ENCODE measurements at regions not wholly inside any gene's neighbourhood (a gene's known extent, or its start where the extent isn't known, plus 50 kb on each side); places are given as distances from the start of the nearest gene placed in this dataset.

DNA sequence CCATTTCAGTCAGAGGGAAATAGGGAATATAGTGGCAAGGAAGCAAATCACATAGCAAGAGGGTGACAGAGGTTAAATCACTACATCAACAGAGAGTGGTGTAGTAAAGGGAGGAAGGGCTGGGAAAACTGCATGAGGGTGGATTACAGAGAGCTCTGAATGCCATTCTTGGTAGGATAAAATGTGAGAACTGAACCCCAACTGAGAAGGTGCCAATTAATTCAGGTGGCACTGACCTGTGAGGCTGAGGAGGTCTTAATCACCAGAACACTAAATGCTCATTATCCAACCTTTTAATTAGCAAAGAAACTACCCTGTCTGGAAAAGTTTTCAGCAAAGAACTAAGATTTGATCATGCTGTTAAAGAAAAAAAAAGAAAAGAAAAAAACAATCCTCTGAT lies 202.7 kb downstream of the LRRN1 start:
- no peak overlapping the region for H2BK20ac ChIP-seq (ENCODE audit: low read depth, low read length)
- H3K36me3 ChIP-seq (ENCODE audit: control insufficient read depth, insufficient read depth, low read length), result no peaks in the 10 kb centered on the region
- no peak overlapping the region for H3K9ac ChIP-seq (ENCODE audit: low read depth, low read length)
- H3K4me2 ChIP-seq (ENCODE audit: low read depth, low read length), result no peak overlapping the region
- H3K27me3 ChIP-seq (ENCODE audit: control insufficient read depth, insufficient read depth, low read length), result no peaks in the 10 kb centered on the region
- no peak overlapping the region for H3K56ac ChIP-seq (ENCODE audit: extremely low read depth, insufficient read depth, low read length)
- dilution Hi-C loops (cut with HindIII; ENCODE audit: low sequenced_read_pairs, unreplicated experiment), result no loop called here
- H3K4me1 ChIP-seq (ENCODE audit: control insufficient read depth, insufficient read depth, low read length), result no peaks in the 10 kb centered on the region
- DNase-seq, result no peak
- in situ Hi-C loops (cut with MboI; ENCODE audit: low sequenced_read_pairs), result no loop called here
- no peaks in the 10 kb centered on the region for H3K79me1 ChIP-seq (ENCODE audit: low read depth in 1 of 2, low read length in 2 of 2)
- no peak for TF ChIP-seq POLR2A (IDR thresholded peaks at IDR 0.05; ENCODE audit: low read depth, low read length)
- TF ChIP-seq MAZ (IDR thresholded peaks at IDR 0.05; ENCODE audit: borderline replicate concordance, low read depth, low read length), result no peak
- no peak for TF ChIP-seq NFE2L2 (IDR thresholded peaks at IDR 0.05; ENCODE audit: low read depth, low read length)
- TF ChIP-seq, protein P1, sequence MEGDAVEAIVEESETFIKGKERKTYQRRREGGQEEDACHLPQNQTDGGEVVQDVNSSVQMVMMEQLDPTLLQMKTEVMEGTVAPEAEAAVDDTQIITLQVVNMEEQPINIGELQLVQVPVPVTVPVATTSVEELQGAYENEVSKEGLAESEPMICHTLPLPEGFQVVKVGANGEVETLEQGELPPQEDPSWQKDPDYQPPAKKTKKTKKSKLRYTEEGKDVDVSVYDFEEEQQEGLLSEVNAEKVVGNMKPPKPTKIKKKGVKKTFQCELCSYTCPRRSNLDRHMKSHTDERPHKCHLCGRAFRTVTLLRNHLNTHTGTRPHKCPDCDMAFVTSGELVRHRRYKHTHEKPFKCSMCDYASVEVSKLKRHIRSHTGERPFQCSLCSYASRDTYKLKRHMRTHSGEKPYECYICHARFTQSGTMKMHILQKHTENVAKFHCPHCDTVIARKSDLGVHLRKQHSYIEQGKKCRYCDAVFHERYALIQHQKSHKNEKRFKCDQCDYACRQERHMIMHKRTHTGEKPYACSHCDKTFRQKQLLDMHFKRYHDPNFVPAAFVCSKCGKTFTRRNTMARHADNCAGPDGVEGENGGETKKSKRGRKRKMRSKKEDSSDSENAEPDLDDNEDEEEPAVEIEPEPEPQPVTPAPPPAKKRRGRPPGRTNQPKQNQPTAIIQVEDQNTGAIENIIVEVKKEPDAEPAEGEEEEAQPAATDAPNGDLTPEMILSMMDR (conservative IDR thresholded peaks at IDR 0.05; ENCODE audit: low read depth, low read length), result no peak
- TF ChIP-seq CHD1 (IDR thresholded peaks at IDR 0.05; ENCODE audit: low read depth, low read length), result no peak
- TF ChIP-seq CEBPB (IDR thresholded peaks at IDR 0.05; ENCODE audit: low read depth, low read length), result no peak
- TF ChIP-seq, protein P2, sequence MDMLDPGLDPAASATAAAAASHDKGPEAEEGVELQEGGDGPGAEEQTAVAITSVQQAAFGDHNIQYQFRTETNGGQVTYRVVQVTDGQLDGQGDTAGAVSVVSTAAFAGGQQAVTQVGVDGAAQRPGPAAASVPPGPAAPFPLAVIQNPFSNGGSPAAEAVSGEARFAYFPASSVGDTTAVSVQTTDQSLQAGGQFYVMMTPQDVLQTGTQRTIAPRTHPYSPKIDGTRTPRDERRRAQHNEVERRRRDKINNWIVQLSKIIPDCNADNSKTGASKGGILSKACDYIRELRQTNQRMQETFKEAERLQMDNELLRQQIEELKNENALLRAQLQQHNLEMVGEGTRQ (IDR thresholded peaks at IDR 0.05; ENCODE audit: low read depth, low read length), result no peak
- no peak for TF ChIP-seq RFX5 (IDR thresholded peaks at IDR 0.05; ENCODE audit: low read depth, low read length)
- TF ChIP-seq MXI1 (IDR thresholded peaks at IDR 0.05; ENCODE audit: borderline replicate concordance, low read depth, low read length), result no peak
- TF ChIP-seq MAFK (IDR thresholded peaks at IDR 0.05; ENCODE audit: low read depth, low read length), result no peak
- no peak for TF ChIP-seq ELK1 (IDR thresholded peaks at IDR 0.05; ENCODE audit: borderline replicate concordance, low read depth, low read length)
- H4K20me1 ChIP-seq (ENCODE audit: insufficient read depth, low read length), result no peaks in the 10 kb centered on the region
- H4K5ac ChIP-seq (ENCODE audit: low read depth, low read length), result no peak overlapping the region
- H2AK9ac ChIP-seq (replicated peaks; ENCODE audit: low read depth, low read length, poor library complexity), result no peak overlapping the region
- no peak overlapping the region for H3K4ac ChIP-seq (ENCODE audit: low read depth, low read length)
- H3K27ac ChIP-seq (ENCODE audit: insufficient read depth, low read length), result no peak overlapping the region
- no peak for ATAC-seq (ENCODE audit: low read depth)
- H2BK5ac ChIP-seq (ENCODE audit: low read depth, low read length, poor library complexity, severe bottlenecking), result no peak overlapping the region
- BruUV-seq (replicated peaks), result no TSS peak
- no peak overlapping the region for H2BK120ac ChIP-seq (ENCODE audit: low read depth, low read length)
- H3K9me1 ChIP-seq (ENCODE audit: insufficient read depth, low read length), result no peaks in the 10 kb centered on the region
- H2BK15ac ChIP-seq (ENCODE audit: low read depth, low read length), result no peak overlapping the region
- H3K4me3 ChIP-seq (ENCODE audit: insufficient read depth, low read depth, low read length), result no peak overlapping the region
- no peak overlapping the region for H3K18ac ChIP-seq (ENCODE audit: low read depth, low read length)
- H3K23ac ChIP-seq (ENCODE audit: low read depth, low read length), result no peak overlapping the region
- H4K91ac ChIP-seq (ENCODE audit: insufficient read depth, low read depth, low read length), result no peak overlapping the region
- H4K8ac ChIP-seq (ENCODE audit: low read depth in 2 of 2, low read length in 2 of 2), result no peak overlapping the region
- H3K14ac ChIP-seq (replicated peaks; ENCODE audit: low read depth, low read length), result no peak overlapping the region
- ChIA-PET POLR2A (ENCODE audit: unreplicated experiment) (no interaction called here), CTCF (no interaction called here)
- intact Hi-C loops (cut with micrococcal nuclease), result no loop called here
- no peak overlapping the region for H2AK5ac ChIP-seq (ENCODE audit: low read depth, low read length)
- H2AFZ ChIP-seq (replicated peaks; ENCODE audit: low read length, poor library complexity), result no peak overlapping the region
- H3K9me3 ChIP-seq (ENCODE audit: control insufficient read depth, insufficient read depth, low read length), result peaks cover 8% of the 10 kb centered on the region; the same call in 1 of the 2 replicates

Measured in IMR-90 (cell line).